HepG2 (cell line): ENCODE measurements at regions not wholly inside any gene's neighbourhood (a gene's known extent, or its start where the extent isn't known, plus 50 kb on each side); places are given as distances from the start of the nearest gene placed in this dataset.

Experiments used
- ATAC-seq: fragments of 200-7000 bp; cut with Tn5 transposase; 3 replicates; pipeline ENCODE4 v1.9.1; 2020; ENCODE audit warnings: mild to moderate bottlenecking, moderate library complexity
- BruUV-seq: library from RNA; stranded (reverse); fragments of 400-500 nt; replicated peaks from 2 replicates; lab custom pipeline; 2021; lab: Mats Ljungman, UMichigan
- CTCF ChIA-PET: fragments of 300-600 bp; formaldehyde crosslinking; extraction: SDS; loops from one replicate; lab custom pipeline; 2021; ENCODE audit warnings: low total read pairs, inconsistent platforms, low intra/inter-chr PET ratio; lab: Yijun Ruan, JAX
- POLR2A ChIA-PET: fragments of 350-600 bp; sonication (Branson Sonifier 250); formaldehyde crosslinking; loops from one replicate; lab custom pipeline; 2020; ENCODE audit warnings: antibody characterized with exemption, inconsistent platforms; lab: Yijun Ruan, JAX
- DNase-seq: peaks from one replicate; pipeline ENCODE4 v3.0.0-alpha.2; 2015; ENCODE audit warnings: low spot score
- FAIRE-seq: peaks from 3 replicates; lab custom pipeline; 2011; peaks lifted over from hg19 to GRCh38; lab: Jason Lieb, UNC
- H2AFZ ChIP-seq: one replicate; pipeline ENCODE4 v1.6.1; 2011; ENCODE audit warnings: low read length, inconsistent platforms
- H3K27ac ChIP-seq: fragments of 300-600 bp; 3 replicates; pipeline ENCODE4 v1.8.0; 2011; ENCODE audit warnings: mixed run types, mild to moderate bottlenecking, mixed read lengths, low read length, inconsistent platforms; ENCODE audit not compliant: insufficient read depth; ENCODE audit errors: extremely low read length
- H3K27me3 ChIP-seq, 2 experiments: fragments of 200-600 bp in 1 of 2; 2 replicates in 1 of 2; 3 replicates in 1 of 2; pipeline versions ENCODE4 v1.6.0 to v1.8.0; 2011; ENCODE audit warnings: low read length in 2 of 2, mild to moderate bottlenecking in 2 of 2, moderate library complexity in 2 of 2, inconsistent platforms in 1 of 2; ENCODE audit not compliant: insufficient read depth in 2 of 2, control insufficient read depth in 1 of 2
- H3K36me3 ChIP-seq, 2 experiments: fragments of 200-600 bp in 1 of 2; replicated peaks in 1 of 2; 2 replicates in 1 of 2; 3 replicates in 1 of 2; pipeline versions ENCODE4 v1.5.1 to v1.8.0; 2011; ENCODE audit warnings: low read length in 2 of 2, inconsistent platforms in 1 of 2; ENCODE audit not compliant: insufficient read depth in 2 of 2, control insufficient read depth in 1 of 2
- H3K4me1 ChIP-seq: 2 replicates; pipeline ENCODE4 v1.5.1; 2012; ENCODE audit warnings: low read length, inconsistent platforms; ENCODE audit not compliant: insufficient read depth
- H3K4me2 ChIP-seq: 2 replicates; pipeline ENCODE4 v1.6.0; 2011; ENCODE audit warnings: low read depth, low read length, inconsistent platforms
- H3K4me3 ChIP-seq, 3 experiments: fragments of 200-600 bp in 1 of 3; sonication (generic), shearing (Covaris generic) in 1 of 3; replicated peaks in 1 of 3; 2 replicates each; pipeline ENCODE4 v1.5.1; 2011 to 2016; ENCODE audit warnings: low read length in 3 of 3, inconsistent platforms in 2 of 3, low read depth in 2 of 3, mild to moderate bottlenecking in 2 of 3, control low read depth in 1 of 3, mixed read lengths in 1 of 3; ENCODE audit not compliant: insufficient read depth in 1 of 3
- H3K79me2 ChIP-seq: one replicate; pipeline ENCODE4 v1.6.1; 2011; ENCODE audit warnings: low read length, inconsistent platforms; ENCODE audit not compliant: insufficient read depth
- H3K9ac ChIP-seq: 2 replicates; pipeline ENCODE4 v1.6.0; 2011; ENCODE audit warnings: mild to moderate bottlenecking, low read depth, low read length, inconsistent platforms; ENCODE audit not compliant: insufficient read depth
- H3K9me3 ChIP-seq: 2 replicates; pipeline ENCODE4 v1.5.1; 2012; ENCODE audit warnings: mild to moderate bottlenecking, low read length
- H4K20me1 ChIP-seq: 2 replicates; pipeline ENCODE4 v1.6.0; 2011; ENCODE audit warnings: inconsistent platforms, mild to moderate bottlenecking, low read length, moderate library complexity; ENCODE audit not compliant: insufficient read depth
- AHDC1 ChIP-seq: sonication (generic); formaldehyde crosslinking; IDR thresholded peaks from 2 replicates; pipeline ENCODE4 v1.5.1; 2020; ENCODE audit warnings: mild to moderate bottlenecking, missing genetic modification reagents, borderline replicate concordance
- ARID2 ChIP-seq: sonication (generic); formaldehyde crosslinking; IDR thresholded peaks from 2 replicates; pipeline ENCODE4 v1.8.1; 2022; ENCODE audit warnings: mild to moderate bottlenecking, missing genetic modification reagents, borderline replicate concordance
- ATF3 ChIP-seq: sonication (generic); formaldehyde crosslinking; IDR thresholded peaks from 2 replicates; pipeline ENCODE4 v1.4.0; 2020; ENCODE audit warnings: missing genetic modification reagents
- CEBPB ChIP-seq: IDR thresholded peaks from 2 replicates; pipeline ENCODE4 v1.6.1; 2011; ENCODE audit warnings: low read depth, low read length, improper control_type of control experiment, borderline replicate concordance
- CREB1 ChIP-seq, 2 experiments: fragments of 450-650 bp in 1 of 2; IDR thresholded peaks; 2 replicates each; pipeline ENCODE4 v1.6.1; 2016 to 2017; ENCODE audit warnings: control low read depth in 1 of 2, mild to moderate bottlenecking in 1 of 2, missing compliant biosample characterization in 1 of 2, missing genetic modification characterization in 1 of 2
- ETV5 ChIP-seq: IDR thresholded peaks from 2 replicates; pipeline ENCODE4 v1.6.1; 2018; ENCODE audit warnings: missing biosample characterization, missing genetic modification reagents, inconsistent platforms, borderline replicate concordance
- ETV6 ChIP-seq: sonication (generic); formaldehyde crosslinking; conservative IDR thresholded peaks from 2 replicates; pipeline ENCODE4 v1.4.0; 2020; ENCODE audit warnings: missing genetic modification reagents
- GZF1 ChIP-seq: sonication (generic); formaldehyde crosslinking; IDR thresholded peaks from 2 replicates; pipeline ENCODE4 v1.5.1; 2020; ENCODE audit warnings: mild to moderate bottlenecking, missing genetic modification reagents
- HDAC1 ChIP-seq: sonication (generic); formaldehyde crosslinking; IDR thresholded peaks from 2 replicates; pipeline ENCODE4 v1.5.1; 2020; ENCODE audit warnings: mild to moderate bottlenecking, missing genetic modification reagents
- MAFF ChIP-seq: IDR thresholded peaks from 2 replicates; pipeline ENCODE4 v1.6.1; 2011; ENCODE audit warnings: low read depth, low read length, improper control_type of control experiment
- PPARG ChIP-seq: conservative IDR thresholded peaks from 2 replicates; pipeline ENCODE4 v1.6.1; 2016; ENCODE audit warnings: missing biosample characterization, missing genetic modification reagents
- RFX5 ChIP-seq: IDR thresholded peaks from 2 replicates; pipeline ENCODE4 v1.6.1; 2011; ENCODE audit warnings: low read depth, low read length, improper control_type of control experiment
- TOPORS ChIP-seq: sonication (generic); formaldehyde crosslinking; IDR thresholded peaks from 2 replicates; pipeline ENCODE4 v1.8.0; 2023; ENCODE audit warnings: mild to moderate bottlenecking, missing genetic modification reagents
- ZNF414 ChIP-seq: sonication (generic); formaldehyde crosslinking; IDR thresholded peaks from 2 replicates; pipeline ENCODE4 v1.5.0; 2020; ENCODE audit warnings: missing genetic modification reagents
- WGBS: methylation state at CpG from one replicate; pipeline ENCODE4 v1.1.6; 2017; ENCODE audit warnings: low lambda C conversion rate; 5-methylcytosine and 5-hydroxymethylcytosine counted together
- in situ Hi-C: cut with HindIII; loops from 2 replicates; pipeline ENCODE4 v1.10.0; 2017; ENCODE audit warnings: low pct_unique_long_range_greater_than_20kb; ENCODE audit not compliant: extremely low pct_ligation_motif_present
- intact Hi-C: fragments of 100-400 bp; cut with micrococcal nuclease; formaldehyde crosslinking; loops from one replicate; pipeline ENCODE4 v1.10.0; 2022; ENCODE audit not compliant: unreplicated experiment

GRCh38 chr12:124385219-124385969, 90.5 kb downstream of the RFLNA start:
- 97% methylated on average over 12 of the region's 32 CpGs for WGBS
- H3K4me3 ChIP-seq: no peak overlapping the region
- H3K4me1 ChIP-seq: peaks cover 31% of the 10 kb centered on the region
- ChIA-PET CTCF (no interaction called here), POLR2A (no interaction called here)
- no peak for FAIRE-seq
- H3K9me3 ChIP-seq: no peaks in the 10 kb centered on the region
- H3K27ac ChIP-seq: no peak overlapping the region
- H3K9ac ChIP-seq: no peak overlapping the region
- DNase-seq: no peak
- no peaks in the 10 kb centered on the region for H3K27me3 ChIP-seq
- intact Hi-C loops (no loop called here), in situ Hi-C loops (no loop called here)
- TF ChIP-seq RFX5: no peak
- TF ChIP-seq PPARG: no peak
- no peak for TF ChIP-seq ARID2 (CRISPR knock-in tag)
- no peak for TF ChIP-seq HDAC1 (CRISPR knock-in tag)
- TF ChIP-seq MAFF: no peak
- no peak for TF ChIP-seq AHDC1 (CRISPR knock-in tag)
- no peak for TF ChIP-seq CEBPB
- no peak for TF ChIP-seq ATF3 (CRISPR knock-in tag)
- TF ChIP-seq GZF1 (CRISPR knock-in tag): no peak
- no peak for TF ChIP-seq ETV5 (CRISPR knock-in tag)
- TF ChIP-seq CREB1 (IDR thresholded peaks at IDR 0.05): no peak
- TF ChIP-seq CREB1 (CRISPR knock-in tag; IDR thresholded peaks at IDR 0.05): no peak
- no peak for TF ChIP-seq ETV6 (CRISPR knock-in tag)
- no peak for TF ChIP-seq ZNF414
- no peak for TF ChIP-seq TOPORS
- peaks cover 2% of the 10 kb centered on the region for H3K79me2 ChIP-seq
- H3K36me3 ChIP-seq: peaks cover 13 to 35% of the 10 kb centered on the region in 2 experiments; a peak in 4 of 5 replicates
- no peak overlapping the region for H3K4me2 ChIP-seq
- H4K20me1 ChIP-seq: peaks cover 9% of the 10 kb centered on the region; the same call in 1 of the 2 replicates
- no peak for ATAC-seq
- H2AFZ ChIP-seq: no peak overlapping the region
- no TSS peak for BruUV-seq
